Gastrocnemius medialis (tissue), 4 donors: ENCODE measurements at regions not wholly inside any gene's neighbourhood (a gene's known extent, or its start where the extent isn't known, plus 50 kb on each side); places are given as distances from the start of the nearest gene placed in this dataset.

Experiments used
- ATAC-seq, 2 donors: fragments of 150-250 bp; one replicate each; pipeline ENCODE4 v1.9.1; 2016
- DNase-seq, 2 donors: peaks; one replicate each; pipeline ENCODE4 v3.0.0-alpha.2; 2019
- H3K27ac ChIP-seq, 4 donors: fragments of 200-600 bp; sonication (generic); 1 replicate in 1 of 4; 2 replicates in 3 of 4; pipeline ENCODE4 v1.5.1; 2016 to 2018; ENCODE audit warnings: mild to moderate bottlenecking in 2 of 4, moderate library complexity in 1 of 4
- H3K27me3 ChIP-seq, 3 donors: fragments of 200-600 bp; sonication (generic) in 2 of 3; 1 replicate in 1 of 3; 2 replicates in 2 of 3; pipeline versions ENCODE4 v1.5.1 to v1.6.0; 2016 to 2019; ENCODE audit warnings: mild to moderate bottlenecking in 1 of 3, moderate library complexity in 1 of 3
- H3K36me3 ChIP-seq, 2 donors: fragments of 200-600 bp; sonication (generic) in 1 of 2; one replicate each; pipeline ENCODE4 v1.5.1; 2017 to 2018
- H3K4me1 ChIP-seq, 2 donors: fragments of 200-600 bp; sonication (generic) in 1 of 2; one replicate each; pipeline ENCODE4 v1.5.1; 2016 to 2017; ENCODE audit warnings: mild to moderate bottlenecking in 2 of 2
- H3K4me3 ChIP-seq, 4 donors: fragments of 200-600 bp; sonication (generic) in 3 of 4; 1 replicate in 1 of 4; 2 replicates in 3 of 4; pipeline ENCODE4 v1.5.1; 2016 to 2019; ENCODE audit warnings: mild to moderate bottlenecking in 2 of 4
- H3K9me3 ChIP-seq, 3 donors: fragments of 200-600 bp; sonication (generic) in 2 of 3; 1 replicate in 1 of 3; 2 replicates in 2 of 3; pipeline ENCODE4 v1.5.1; 2016 to 2019
- POLR2A ChIP-seq, 2 donors: fragments of 450-650 bp; IDR thresholded peaks; one replicate each; pipeline ENCODE4 v1.6.1; 2017; ENCODE audit warnings: antibody characterized with exemption in 2 of 2, mild to moderate bottlenecking in 2 of 2, moderate library complexity in 2 of 2
- in situ Hi-C, 4 donors: fragments of 200-750 bp; cut with MboI; loops; one replicate each; pipeline versions ENCODE4 v1.15.0 to v1.8.0; 2017; ENCODE audit warnings: low sequenced_read_pairs in 4 of 4
- intact Hi-C: fragments of 100-400 bp; cut with DNase I; formaldehyde crosslinking; loops from one replicate; pipeline ENCODE4 v1.15.1; 2023; ENCODE audit warnings: low total_unique reads
- TF ChIP-seq, protein P1 (sequence below), 5 experiments: fragments of 450-650 bp in 3 of 5; fragments of 200-600 bp in 2 of 5; sonication (generic) in 2 of 5; IDR thresholded peaks in 4 of 5; conservative IDR thresholded peaks in 1 of 5; 1 replicate in 4 of 5; 2 replicates in 1 of 5; pipeline ENCODE4 v1.5.1; 2016 to 2019; ENCODE audit warnings: antibody characterized with exemption in 5 of 5, mild to moderate bottlenecking in 3 of 5, moderate library complexity in 3 of 5

DNA sequence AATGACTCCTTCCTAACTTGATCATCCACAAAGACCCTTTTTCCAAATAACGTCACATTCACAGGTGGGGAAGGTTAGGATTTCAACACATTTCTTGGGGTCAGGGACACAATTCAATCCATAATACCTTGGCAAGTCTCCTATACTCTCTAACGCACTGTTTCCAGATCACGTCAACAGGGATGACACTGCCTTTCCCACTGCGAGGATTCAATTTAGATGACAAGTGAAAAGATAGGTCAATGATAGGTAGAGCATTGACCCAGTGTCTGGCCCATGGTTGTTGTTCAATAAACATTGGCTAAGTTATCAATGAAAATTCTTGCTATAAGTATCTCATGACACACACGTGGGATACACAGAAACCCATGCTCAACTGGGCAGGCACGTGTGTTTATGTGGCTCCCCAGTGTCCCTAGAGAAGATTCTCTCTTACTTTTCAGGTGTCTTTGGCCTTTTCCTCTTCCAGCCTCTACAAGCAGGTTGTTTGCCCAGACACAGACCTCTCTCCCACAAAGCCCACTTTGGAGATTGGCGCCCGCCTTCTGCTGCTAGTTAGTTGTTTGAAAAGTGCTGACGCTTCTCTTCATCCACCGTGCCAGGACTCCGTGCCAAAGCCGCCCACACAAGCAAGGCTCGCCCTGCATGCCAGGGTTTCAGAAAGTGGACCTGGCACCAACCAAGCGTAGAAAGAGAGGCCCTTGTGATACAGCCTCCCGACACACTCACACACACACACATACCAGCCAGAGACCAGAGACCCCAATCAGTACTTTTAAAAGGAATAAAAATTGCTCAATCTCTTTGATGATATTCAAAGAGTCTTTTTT is 594.5 kb downstream of the BNC2 start:
- ATAC-seq = no peak
- intact Hi-C loops (no loop called here), in situ Hi-C loops (no loop called here)
- Histone ChIP-seq H3K27me3 (no peaks in the 10 kb centered on the region), H3K4me3 (no peak overlapping the region), H3K27ac (no peak overlapping the region), H3K9me3 (no peaks in the 10 kb centered on the region), H3K36me3 (no peaks in the 10 kb centered on the region), H3K4me1 (no peaks in the 10 kb centered on the region)
- DNase-seq = no peak
- TF ChIP-seq, protein P1, sequence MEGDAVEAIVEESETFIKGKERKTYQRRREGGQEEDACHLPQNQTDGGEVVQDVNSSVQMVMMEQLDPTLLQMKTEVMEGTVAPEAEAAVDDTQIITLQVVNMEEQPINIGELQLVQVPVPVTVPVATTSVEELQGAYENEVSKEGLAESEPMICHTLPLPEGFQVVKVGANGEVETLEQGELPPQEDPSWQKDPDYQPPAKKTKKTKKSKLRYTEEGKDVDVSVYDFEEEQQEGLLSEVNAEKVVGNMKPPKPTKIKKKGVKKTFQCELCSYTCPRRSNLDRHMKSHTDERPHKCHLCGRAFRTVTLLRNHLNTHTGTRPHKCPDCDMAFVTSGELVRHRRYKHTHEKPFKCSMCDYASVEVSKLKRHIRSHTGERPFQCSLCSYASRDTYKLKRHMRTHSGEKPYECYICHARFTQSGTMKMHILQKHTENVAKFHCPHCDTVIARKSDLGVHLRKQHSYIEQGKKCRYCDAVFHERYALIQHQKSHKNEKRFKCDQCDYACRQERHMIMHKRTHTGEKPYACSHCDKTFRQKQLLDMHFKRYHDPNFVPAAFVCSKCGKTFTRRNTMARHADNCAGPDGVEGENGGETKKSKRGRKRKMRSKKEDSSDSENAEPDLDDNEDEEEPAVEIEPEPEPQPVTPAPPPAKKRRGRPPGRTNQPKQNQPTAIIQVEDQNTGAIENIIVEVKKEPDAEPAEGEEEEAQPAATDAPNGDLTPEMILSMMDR (IDR thresholded peaks at IDR 0.05 in 4 of 5, conservative IDR thresholded peaks at IDR 0.05 in 1 of 5) = no peak
- no peak for TF ChIP-seq POLR2A (IDR thresholded peaks at IDR 0.05)

DNA sequence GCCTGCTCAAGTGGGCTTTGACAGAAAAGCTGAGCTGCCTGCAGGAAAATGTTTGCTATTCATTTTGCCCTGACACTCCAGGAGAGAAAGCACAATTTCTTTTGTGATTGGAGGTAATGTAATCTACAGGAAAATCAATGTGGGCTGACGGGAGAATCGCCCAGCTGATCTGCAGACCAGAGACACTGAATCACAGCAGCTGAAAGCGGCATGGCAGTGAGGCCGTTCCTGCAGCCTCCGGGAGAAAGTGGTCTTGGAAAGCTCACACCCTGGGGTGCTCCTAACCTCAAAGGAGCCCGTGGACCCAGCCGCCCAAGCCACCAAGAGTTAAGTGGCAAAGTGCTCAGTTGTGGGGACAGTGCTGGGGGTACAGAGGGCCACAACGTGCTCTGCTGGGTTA is 593.6 kb downstream of the BNC2 start:
- Histone ChIP-seq H3K9me3 (no peaks in the 10 kb centered on the region), H3K27ac (no peak overlapping the region), H3K36me3 (no peaks in the 10 kb centered on the region), H3K27me3 (no peaks in the 10 kb centered on the region), H3K4me1 (no peaks in the 10 kb centered on the region), H3K4me3 (no peak overlapping the region)
- in situ Hi-C loops = no loop called here
- ATAC-seq = no peak
- intact Hi-C loops = no loop called here
- TF ChIP-seq, protein P1 (IDR thresholded peaks at IDR 0.05 in 4 of 5, conservative IDR thresholded peaks at IDR 0.05 in 1 of 5) = no peak
- TF ChIP-seq POLR2A (IDR thresholded peaks at IDR 0.05) = no peak
- no peak for DNase-seq

DNA sequence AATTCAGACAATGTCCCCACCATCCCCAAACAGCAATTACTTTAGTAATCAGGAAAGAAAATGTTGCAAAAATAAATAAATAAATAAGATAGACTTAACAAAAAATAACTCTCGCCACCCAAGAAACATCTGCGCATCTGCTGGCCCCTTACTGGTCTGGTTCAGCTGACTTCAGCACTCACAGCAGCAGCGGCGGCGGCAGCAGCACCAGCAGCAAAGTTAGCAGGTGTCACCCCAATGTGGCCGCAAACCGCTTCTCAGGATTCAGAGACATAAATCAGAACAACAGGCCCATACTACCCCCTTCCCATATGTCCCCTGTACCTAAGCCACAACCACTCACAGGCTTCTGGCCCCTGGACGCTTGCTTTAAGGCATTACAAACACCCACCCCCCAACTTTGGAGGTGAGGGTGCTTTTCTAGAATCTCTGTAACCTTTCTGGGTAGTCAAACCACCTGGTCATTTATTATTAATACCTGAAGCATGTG is 593.0 kb downstream of the BNC2 start:
- TF ChIP-seq POLR2A (IDR thresholded peaks at IDR 0.05) = no peak
- TF ChIP-seq, protein P1 (IDR thresholded peaks at IDR 0.05 in 4 of 5, conservative IDR thresholded peaks at IDR 0.05 in 1 of 5) = no peak
- intact Hi-C loops = no loop called here
- ATAC-seq = no peak

DNA sequence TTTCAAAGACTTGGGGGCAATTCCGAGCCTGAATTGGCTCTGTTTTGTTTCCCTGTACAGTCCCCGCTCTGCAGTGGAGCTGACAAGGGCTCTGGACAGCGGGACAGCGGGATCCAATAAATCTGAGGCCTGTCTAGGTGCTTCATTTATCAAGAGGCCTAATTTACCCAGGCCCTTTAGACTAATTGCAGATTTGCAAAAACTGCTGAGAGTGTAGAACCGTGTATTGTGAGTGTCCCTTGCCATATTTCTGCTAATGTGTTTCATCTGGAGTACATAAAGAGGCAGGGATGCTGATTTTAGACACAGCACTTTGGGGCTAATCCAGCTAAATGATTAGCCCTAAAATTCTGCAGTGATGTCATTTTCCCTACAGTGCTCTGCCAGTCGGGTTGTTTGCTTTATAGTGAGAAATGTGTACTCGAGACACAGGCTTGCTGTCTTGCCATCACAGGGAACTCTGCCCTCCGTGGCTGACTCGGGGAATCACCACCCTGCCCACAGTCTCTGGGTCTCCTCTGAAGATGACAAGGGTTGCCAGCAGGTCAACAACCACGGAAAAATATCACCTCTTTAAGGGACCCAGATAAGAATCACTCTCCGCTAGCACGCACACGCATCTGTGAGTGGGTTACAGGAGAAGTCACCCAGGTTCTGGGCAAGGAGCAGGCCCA is 592.0 kb downstream of the BNC2 start:
- Histone ChIP-seq H3K4me3 (no peak overlapping the region), H3K4me1 (no peaks in the 10 kb centered on the region), H3K9me3 (no peaks in the 10 kb centered on the region), H3K27me3 (no peaks in the 10 kb centered on the region), H3K27ac (no peak overlapping the region), H3K36me3 (no peaks in the 10 kb centered on the region)
- ATAC-seq (no peak), DNase-seq (no peak)
- intact Hi-C loops = no loop called here
- TF ChIP-seq, protein P1 (IDR thresholded peaks at IDR 0.05 in 4 of 5, conservative IDR thresholded peaks at IDR 0.05 in 1 of 5) = no peak
- in situ Hi-C loops = no loop called here

More for the DNA sequence above, 593.0 kb downstream of the BNC2 start:
- DNase-seq = no peak
- no peaks in the 10 kb centered on the region for H3K36me3 ChIP-seq
- no peak overlapping the region for H3K27ac ChIP-seq
- H3K9me3 ChIP-seq = no peaks in the 10 kb centered on the region
- in situ Hi-C loops = no loop called here
- no peak overlapping the region for H3K4me3 ChIP-seq
- H3K4me1 ChIP-seq = no peaks in the 10 kb centered on the region
- no peaks in the 10 kb centered on the region for H3K27me3 ChIP-seq
